Naive thymus-derived CD8-positive, alpha-beta T cell (primary cell): ENCODE measurements at regions not wholly inside any gene's neighbourhood (a gene's known extent, or its start where the extent isn't known, plus 50 kb on each side); places are given as distances from the start of the nearest gene placed in this dataset.

Experiments
- ATAC-seq, 2 donors: fragments of 150-1000 bp; cut with Tn5 transposase in 1 of 2; sonication (Bioruptor Pico), chemical (Tn5 transposase) in 1 of 2; 1 replicate in 1 of 2; 2 replicates in 1 of 2; pipeline ENCODE4 v1.10.0; 2021; ENCODE audit warnings: mild to moderate bottlenecking in 2 of 2, moderate library complexity in 2 of 2
- POLR2A ChIA-PET: fragments of 350-600 bp; sonication (Branson Sonifier 250); formaldehyde crosslinking; loops from one replicate; lab custom pipeline; 2021; ENCODE audit warnings: antibody characterized with exemption; lab: Charles Lee
- DNase-seq, 10 donors: peaks; one replicate each; pipeline versions ENCODE4 v3.0.0 to v3.0.0-alpha.2; 2020 to 2022
- H3K27ac Mint-ChIP-seq, 10 donors: one replicate each; pipeline ENCODE4 v1.8.0; 2020 to 2022; ENCODE audit warnings: mild to moderate bottlenecking in 10 of 10, mixed read lengths in 10 of 10, moderate library complexity in 4 of 10, inconsistent platforms in 1 of 10
- H3K27me3 Mint-ChIP-seq, 5 donors: one replicate each; pipeline ENCODE4 v1.8.0; 2021 to 2022; ENCODE audit warnings: mixed read lengths in 5 of 5
- H3K36me3 Mint-ChIP-seq, 3 donors: one replicate each; pipeline ENCODE4 v1.8.0; 2020 to 2022; ENCODE audit warnings: mixed read lengths in 3 of 3, mild to moderate bottlenecking in 2 of 3, inconsistent platforms in 1 of 3
- H3K4me1 Mint-ChIP-seq, 4 donors: one replicate each; pipeline ENCODE4 v1.8.0; 2021 to 2022; ENCODE audit warnings: mixed read lengths in 4 of 4
- H3K4me3 Mint-ChIP-seq, 10 donors: one replicate each; pipeline ENCODE4 v1.8.0; 2020 to 2022; ENCODE audit warnings: mild to moderate bottlenecking in 10 of 10, mixed read lengths in 10 of 10, moderate library complexity in 6 of 10, inconsistent platforms in 1 of 10
- H3K9me3 Mint-ChIP-seq, 9 donors: one replicate each; pipeline ENCODE4 v1.8.0; 2020 to 2022; ENCODE audit warnings: mixed read lengths in 9 of 9, mild to moderate bottlenecking in 3 of 9, inconsistent platforms in 1 of 9, moderate library complexity in 1 of 9

DNA sequence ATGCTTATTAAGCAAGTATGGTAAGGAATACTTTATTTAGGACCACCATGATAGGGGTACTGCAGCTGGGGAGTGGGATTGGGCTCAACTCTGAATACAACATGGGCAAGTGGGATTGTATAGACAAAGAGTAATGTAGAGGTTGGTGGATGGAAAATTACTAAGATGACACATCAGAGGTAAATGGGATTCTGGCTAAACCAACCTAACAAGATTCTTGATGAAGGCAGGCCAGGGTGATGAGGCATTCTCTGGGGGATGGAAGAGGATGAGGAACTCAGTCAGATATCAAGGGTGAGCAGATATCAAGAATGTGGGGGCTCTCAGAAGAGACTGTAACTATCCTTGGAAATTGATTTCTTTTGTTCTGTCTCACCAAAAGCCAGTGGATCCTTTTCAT lies 107.2 kb downstream of the NMUR2 start:
- Mint-ChIP-seq H3K27ac (no peak overlapping the region), H3K9me3 (peaks cover 0 to 18% (median 2%) of the 10 kb centered on the region in 9 donors), H3K27me3 (peaks cover 3 to 13% (median 4%) of the 10 kb centered on the region in 5 donors), H3K4me3 (no peak overlapping the region), H3K36me3 (no peaks in the 10 kb centered on the region), H3K4me1 (no peaks in the 10 kb centered on the region)
- DNase-seq (no peak), ATAC-seq (no peak)
- POLR2A ChIA-PET, result no interaction called here

- peaks cover 0 to 9% (median 4%) of the 10 kb centered on the region in 5 donors for H3K27me3 Mint-ChIP-seq
- no peaks in the 10 kb centered on the region for H3K4me1 Mint-ChIP-seq
- POLR2A ChIA-PET, result no interaction called here
Measured at GRCh38 chr5:152293189-152293588, 111.9 kb downstream of the NMUR2 start.

DNA sequence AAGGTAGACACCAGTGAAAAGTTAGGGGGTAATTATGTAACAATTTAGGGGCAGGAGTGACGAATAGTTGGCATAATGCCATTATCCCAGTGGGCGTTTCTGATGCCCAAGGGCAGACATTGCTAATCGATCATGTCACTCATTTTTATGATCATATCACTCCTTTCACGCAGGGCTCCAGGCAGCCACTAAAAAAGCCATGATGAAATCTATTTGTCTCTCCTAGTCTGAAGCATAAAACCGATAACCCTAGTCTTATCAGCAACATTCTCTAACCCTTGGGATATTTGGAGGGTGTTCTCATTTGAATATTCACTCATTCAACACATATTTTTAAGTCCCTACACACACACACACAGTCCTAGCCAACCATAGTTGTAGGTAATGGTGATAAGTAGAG lies 114.9 kb downstream of the NMUR2 start:
- POLR2A ChIA-PET, result no interaction called here
- Mint-ChIP-seq H3K27ac (no peak overlapping the region), H3K27me3 (peaks cover 0 to 14% (median 1%) of the 10 kb centered on the region in 5 donors), H3K4me1 (no peaks in the 10 kb centered on the region), H3K36me3 (no peaks in the 10 kb centered on the region), H3K4me3 (no peak overlapping the region), H3K9me3 (peaks cover 0 to 29% (median 2%) of the 10 kb centered on the region in 9 donors)
- ATAC-seq, result no peak
- DNase-seq, result no peak

More at GRCh38 chr5:152293189-152293588, 111.9 kb downstream of the NMUR2 start:
- Mint-ChIP-seq H3K27ac (no peak overlapping the region), H3K36me3 (no peaks in the 10 kb centered on the region), H3K4me3 (no peak overlapping the region), H3K9me3 (peaks cover 0 to 36% (median 2%) of the 10 kb centered on the region in 9 donors)
- DNase-seq (no peak), ATAC-seq (no peak)

DNA sequence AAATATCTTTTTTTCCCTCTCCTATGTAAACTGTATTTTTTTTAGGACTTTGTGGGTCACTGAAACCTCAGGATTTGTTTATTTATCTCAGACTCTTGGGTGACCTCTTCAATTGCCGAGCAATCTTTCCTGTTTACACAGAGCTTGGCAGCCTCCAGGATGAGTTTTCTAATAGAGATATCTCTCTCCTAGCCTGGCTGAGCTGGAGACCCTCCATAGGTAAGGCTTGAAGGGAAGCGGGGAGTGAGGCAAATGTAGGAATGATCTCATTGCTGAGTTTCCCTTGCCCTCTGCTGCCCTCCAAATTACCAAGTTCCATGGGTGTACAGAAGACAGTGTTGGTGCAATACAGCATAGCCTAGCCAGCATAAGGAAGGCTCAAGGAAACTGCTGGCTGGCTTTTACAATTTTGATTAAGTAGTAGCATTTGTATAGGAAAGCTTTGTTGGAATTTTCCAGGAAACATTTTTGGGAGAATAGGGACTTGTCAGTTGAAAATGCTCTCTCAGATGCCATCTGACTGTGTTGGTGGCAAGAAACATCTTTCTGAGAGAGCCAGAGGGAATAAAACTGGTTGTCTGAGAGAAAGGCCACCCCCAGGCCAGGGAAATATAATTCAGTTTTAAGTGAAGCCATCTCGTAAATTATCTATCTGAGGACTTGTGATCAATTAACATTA lies 116.0 kb downstream of the NMUR2 start:
- Mint-ChIP-seq H3K36me3 (peaks cover 0 to 4% (median 0%) of the 10 kb centered on the region in 3 donors), H3K27ac (no peak overlapping the region), H3K4me3 (no peak overlapping the region), H3K27me3 (peaks cover 1 to 18% (median 6%) of the 10 kb centered on the region in 5 donors), H3K4me1 (no peaks in the 10 kb centered on the region), H3K9me3 (peaks cover 0 to 29% (median 2%) of the 10 kb centered on the region in 9 donors)
- ATAC-seq (no peak), DNase-seq (no peak)
- POLR2A ChIA-PET, result no interaction called here

- H3K4me1 Mint-ChIP-seq, result no peaks in the 10 kb centered on the region
- H3K27me3 Mint-ChIP-seq, result peaks cover 1 to 22% (median 5%) of the 10 kb centered on the region in 5 donors
- DNase-seq (no peak), ATAC-seq (no peak)
- H3K9me3 Mint-ChIP-seq, result peaks cover 0 to 26% (median 4%) of the 10 kb centered on the region in 9 donors
- POLR2A ChIA-PET, result no interaction called here
- no peak overlapping the region for H3K4me3 Mint-ChIP-seq
- peaks cover 0 to 10% (median 0%) of the 10 kb centered on the region in 3 donors for H3K36me3 Mint-ChIP-seq
- H3K27ac Mint-ChIP-seq, result no peak overlapping the region
Measured at GRCh38 chr5:152288499-152288898, 116.6 kb downstream of the NMUR2 start.

DNA sequence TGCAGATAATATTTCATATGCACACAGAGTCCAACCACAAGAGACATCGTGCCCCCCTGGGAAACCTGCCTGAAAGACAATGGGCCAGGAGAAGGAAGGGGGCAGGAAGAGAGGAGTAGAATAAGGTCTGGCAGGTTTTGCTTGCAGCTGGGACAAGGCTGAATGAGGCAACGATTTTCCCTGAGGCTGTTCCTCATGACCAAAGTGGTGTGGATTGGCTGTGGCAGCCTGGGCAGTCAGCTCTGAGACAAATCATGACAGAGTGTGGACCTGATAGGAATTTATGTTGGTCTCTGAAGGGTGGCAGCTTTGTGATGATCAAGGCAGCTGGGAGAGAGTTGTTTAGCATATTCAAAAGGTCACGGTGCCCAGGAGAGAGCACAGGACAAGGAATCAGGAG lies 119.3 kb downstream of the NMUR2 start:
- Mint-ChIP-seq H3K27me3 (peaks cover 0 to 22% (median 5%) of the 10 kb centered on the region in 5 donors), H3K27ac (no peak overlapping the region), H3K4me1 (no peaks in the 10 kb centered on the region), H3K9me3 (peaks cover 0 to 9% (median 5%) of the 10 kb centered on the region in 9 donors), H3K4me3 (no peak overlapping the region), H3K36me3 (peaks cover 0 to 11% (median 0%) of the 10 kb centered on the region in 3 donors)
- ATAC-seq (no peak), DNase-seq (no peak)
- POLR2A ChIA-PET, result no interaction called here

GRCh38 chr5:152282331-152282730 lies 122.7 kb downstream of the NMUR2 start:
- no peak for DNase-seq
- Mint-ChIP-seq H3K9me3 (peaks cover 0 to 17% (median 2%) of the 10 kb centered on the region in 9 donors), H3K27me3 (peaks cover 4 to 36% (median 11%) of the 10 kb centered on the region in 5 donors), H3K4me1 (no peaks in the 10 kb centered on the region), H3K4me3 (no peak overlapping the region), H3K36me3 (peaks cover 0 to 16% (median 0%) of the 10 kb centered on the region in 3 donors), H3K27ac (no peak overlapping the region)
- POLR2A ChIA-PET, result no interaction called here
- ATAC-seq, result no peak

DNA sequence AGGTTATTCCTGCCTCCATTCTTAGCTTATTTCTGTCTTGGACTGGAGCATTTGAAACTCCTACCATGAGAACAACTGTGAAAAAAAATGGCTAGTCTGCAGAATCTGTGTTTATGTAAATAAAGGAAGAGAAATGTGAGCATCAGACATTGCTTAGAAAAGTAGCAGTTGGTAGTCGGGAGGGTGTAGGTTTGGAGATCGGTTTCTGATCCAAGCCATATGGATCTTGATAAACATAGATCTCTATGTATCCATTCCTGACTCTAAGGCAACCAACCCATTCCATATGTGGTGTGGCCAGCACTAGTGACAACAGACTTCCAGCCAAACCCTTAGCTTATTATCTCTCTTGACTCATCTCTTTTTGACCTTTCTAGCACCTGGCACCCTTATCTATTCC lies 127.1 kb downstream of the NMUR2 start:
- H3K36me3 Mint-ChIP-seq, result peaks cover 0 to 4% (median 0%) of the 10 kb centered on the region in 3 donors
- peaks cover 0 to 11% (median 0%) of the 10 kb centered on the region in 9 donors for H3K9me3 Mint-ChIP-seq
- no peak overlapping the region for H3K27ac Mint-ChIP-seq
- POLR2A ChIA-PET, result no interaction called here
- DNase-seq (no peak), ATAC-seq (no peak)
- peaks cover 0 to 19% (median 4%) of the 10 kb centered on the region in 5 donors for H3K27me3 Mint-ChIP-seq
- no peaks in the 10 kb centered on the region for H3K4me1 Mint-ChIP-seq
- H3K4me3 Mint-ChIP-seq, result no peak overlapping the region

DNA sequence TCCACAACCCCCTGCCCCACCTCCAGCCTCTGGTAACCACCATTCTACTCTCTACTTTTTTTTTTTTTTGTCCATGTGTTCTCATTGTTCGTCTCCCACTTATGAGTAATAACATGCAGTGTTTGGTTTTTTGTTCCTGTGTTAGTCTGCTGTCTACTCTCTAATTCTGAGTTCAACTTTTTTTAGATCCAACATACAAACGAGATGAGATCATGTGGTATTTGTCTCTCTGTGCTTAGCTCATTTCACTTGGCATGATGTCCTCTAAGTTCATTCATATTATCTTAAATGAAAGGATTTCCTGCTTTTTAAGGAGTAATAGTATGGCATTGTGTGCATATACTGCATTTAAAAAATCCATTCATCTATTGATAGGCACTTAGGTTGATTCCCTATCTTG lies 130.9 kb downstream of the NMUR2 start:
- no peaks in the 10 kb centered on the region for H3K36me3 Mint-ChIP-seq
- H3K4me3 Mint-ChIP-seq, result no peak overlapping the region
- no peaks in the 10 kb centered on the region for H3K4me1 Mint-ChIP-seq
- no peak overlapping the region for H3K27ac Mint-ChIP-seq
- POLR2A ChIA-PET, result no interaction called here
- peaks cover 0 to 14% (median 3%) of the 10 kb centered on the region in 5 donors for H3K27me3 Mint-ChIP-seq
- peaks cover 0 to under 1% (median 0%) of the 10 kb centered on the region in 9 donors for H3K9me3 Mint-ChIP-seq
- ATAC-seq, result no peak
- no peak for DNase-seq

DNA sequence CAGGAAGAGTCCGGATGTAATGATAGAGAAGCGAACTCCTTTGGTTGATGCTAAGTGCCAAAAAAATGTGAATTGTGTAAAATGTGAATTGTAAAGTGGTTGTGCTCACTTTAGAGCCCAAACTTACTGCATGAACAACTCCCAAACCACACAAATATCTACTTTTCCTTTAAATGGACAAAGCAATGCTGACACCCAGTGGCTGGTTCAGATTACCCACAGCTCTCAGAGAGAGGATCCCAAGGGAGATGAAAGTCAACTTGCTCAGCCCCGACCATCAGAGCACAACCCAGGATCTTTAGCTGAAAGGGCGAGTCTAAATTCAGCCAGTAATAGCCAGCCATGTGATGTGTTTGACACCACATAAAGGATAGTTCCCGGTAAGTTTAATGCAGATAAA lies 133.7 kb downstream of the NMUR2 start:
- ATAC-seq (no peak), DNase-seq (no peak)

GRCh38 chr5:152270096-152270495 lies 135.0 kb downstream of the NMUR2 start:
- no peaks in the 10 kb centered on the region for H3K4me1 Mint-ChIP-seq
- POLR2A ChIA-PET, result no interaction called here
- ATAC-seq, result no peak

More for the DNA sequence above, 133.7 kb downstream of the NMUR2 start:
- Mint-ChIP-seq H3K27ac (no peak overlapping the region), H3K27me3 (peaks cover 0 to 4% (median 0%) of the 10 kb centered on the region in 5 donors), H3K4me3 (no peak overlapping the region), H3K36me3 (no peaks in the 10 kb centered on the region), H3K9me3 (no peaks in the 10 kb centered on the region), H3K4me1 (no peaks in the 10 kb centered on the region)
- POLR2A ChIA-PET, result no interaction called here

GRCh38 chr5:152269533-152269932 lies 135.5 kb downstream of the NMUR2 start:
- no peak for DNase-seq
- Mint-ChIP-seq H3K27ac (no peak overlapping the region), H3K9me3 (no peaks in the 10 kb centered on the region), H3K36me3 (no peaks in the 10 kb centered on the region), H3K4me1 (no peaks in the 10 kb centered on the region), H3K27me3 (peaks cover 0 to 4% (median 1%) of the 10 kb centered on the region in 5 donors), H3K4me3 (no peak overlapping the region)
- POLR2A ChIA-PET, result no interaction called here
- no peak for ATAC-seq

More at GRCh38 chr5:152270096-152270495, 135.0 kb downstream of the NMUR2 start:
- H3K27ac Mint-ChIP-seq, result no peak overlapping the region
- H3K27me3 Mint-ChIP-seq, result peaks cover 0 to 4% (median 1%) of the 10 kb centered on the region in 5 donors
- DNase-seq, result no peak
- no peaks in the 10 kb centered on the region for H3K36me3 Mint-ChIP-seq
- no peak overlapping the region for H3K4me3 Mint-ChIP-seq
- H3K9me3 Mint-ChIP-seq, result no peaks in the 10 kb centered on the region

GRCh38 chr5:152264645-152265254 lies 140.3 kb downstream of the NMUR2 start:
- no peak overlapping the region for H3K27ac Mint-ChIP-seq
- POLR2A ChIA-PET, result no interaction called here
- peaks cover 0 to 2% (median 0%) of the 10 kb centered on the region in 9 donors for H3K9me3 Mint-ChIP-seq
- ATAC-seq (no peak), DNase-seq (no peak)
- H3K36me3 Mint-ChIP-seq, result no peaks in the 10 kb centered on the region
- no peaks in the 10 kb centered on the region for H3K4me1 Mint-ChIP-seq
- H3K27me3 Mint-ChIP-seq, result peaks cover 0 to 4% (median 2%) of the 10 kb centered on the region in 5 donors
- no peak overlapping the region for H3K4me3 Mint-ChIP-seq
